ENCODE measurements at regions not wholly inside any gene's neighbourhood (a gene's known extent, or its start where the extent isn't known, plus 50 kb on each side); places are given as distances from the start of the nearest gene placed in this dataset.

- no peak overlapping the region for H3K4me3 ChIP-seq (ENCODE audit: low read length)
- intact Hi-C loops (cut with DNase I): no loop called here
- H3K9me3 ChIP-seq (ENCODE audit: control insufficient read depth, low read length): no peaks in the 10 kb centered on the region
- no peak overlapping the region for H3K27ac ChIP-seq (ENCODE audit: low read length)
- no peak for ATAC-seq
- H3K4me1 ChIP-seq (ENCODE audit: control insufficient read depth, insufficient read depth, low read length): no peaks in the 10 kb centered on the region
- H3K27me3 ChIP-seq (ENCODE audit: control insufficient read depth, insufficient read depth): no peaks in the 10 kb centered on the region
- DNase-seq: no peak
- WGBS: 57% methylated on average over 1 of the region's 1 CpG
Observed at GRCh38 chr3:76820481-76820880, 219.4 kb upstream of the ROBO2 start.

- intact Hi-C loops (cut with DNase I): no loop called here
- WGBS: 77% methylated on average over 6 of the region's 6 CpGs
Observed at GRCh38 chr3:76824658-76825240, 215.2 kb upstream of the ROBO2 start.

GRCh38 chr3:76826861-76827260 is 213.0 kb upstream of the ROBO2 start:
- WGBS: 46% methylated on average over 5 of the region's 5 CpGs
- no peaks in the 10 kb centered on the region for H3K9me3 ChIP-seq (ENCODE audit: control insufficient read depth, low read length)

More at GRCh38 chr3:76824658-76825240, 215.2 kb upstream of the ROBO2 start:
- DNase-seq (no peak), ATAC-seq (no peak)
- H3K4me1 ChIP-seq (ENCODE audit: control insufficient read depth, insufficient read depth, low read length): no peaks in the 10 kb centered on the region
- no peak overlapping the region for H3K4me3 ChIP-seq (ENCODE audit: low read length)
- no peaks in the 10 kb centered on the region for H3K9me3 ChIP-seq (ENCODE audit: control insufficient read depth, low read length)
- no peak overlapping the region for H3K27ac ChIP-seq (ENCODE audit: low read length)
- no peaks in the 10 kb centered on the region for H3K27me3 ChIP-seq (ENCODE audit: control insufficient read depth, insufficient read depth)

DNA sequence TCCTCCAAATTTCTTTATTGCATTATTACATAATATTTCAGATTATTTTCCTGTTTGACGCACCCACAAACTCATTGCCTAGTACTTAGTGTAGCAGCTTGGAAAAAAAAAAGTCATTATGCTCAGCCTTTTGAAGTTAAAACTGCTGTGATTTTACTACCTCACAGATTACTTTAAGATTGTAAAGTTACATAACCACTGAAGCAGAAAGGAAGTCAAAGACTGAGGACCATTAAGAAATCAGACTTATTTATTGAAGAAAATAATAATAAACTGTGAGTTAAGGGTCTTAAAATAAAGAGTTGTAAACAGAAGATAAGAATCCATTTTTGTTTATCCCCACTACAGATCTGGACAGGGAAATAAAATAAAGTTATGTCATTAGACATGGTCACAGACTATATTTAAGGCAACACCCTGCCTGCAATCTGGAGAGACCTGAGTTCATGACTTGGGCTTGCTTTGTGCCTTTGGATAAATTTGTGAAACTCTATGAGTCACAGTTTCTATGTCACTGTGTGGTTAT is 212.1 kb upstream of the ROBO2 start:
- Histone ChIP-seq H3K9me3 (ENCODE audit: control insufficient read depth, low read length) (no peaks in the 10 kb centered on the region), H3K4me1 (ENCODE audit: control insufficient read depth, insufficient read depth, low read length) (no peaks in the 10 kb centered on the region), H3K4me3 (ENCODE audit: low read length) (no peak overlapping the region), H3K27me3 (ENCODE audit: control insufficient read depth, insufficient read depth) (no peaks in the 10 kb centered on the region), H3K27ac (ENCODE audit: low read length) (no peak overlapping the region)
- intact Hi-C loops (cut with DNase I): no loop called here
- DNase-seq (no peak), ATAC-seq (no peak)
- WGBS: 72% methylated on average over 1 of the region's 1 CpG

More at GRCh38 chr3:76826861-76827260, 213.0 kb upstream of the ROBO2 start:
- DNase-seq (no peak), ATAC-seq (no peak)
- intact Hi-C loops (cut with DNase I): no loop called here
- Histone ChIP-seq H3K4me3 (ENCODE audit: low read length) (no peak overlapping the region), H3K27ac (ENCODE audit: low read length) (no peak overlapping the region), H3K27me3 (ENCODE audit: control insufficient read depth, insufficient read depth) (no peaks in the 10 kb centered on the region), H3K4me1 (ENCODE audit: control insufficient read depth, insufficient read depth, low read length) (no peaks in the 10 kb centered on the region)

- DNase-seq (no peak), ATAC-seq (no peak)
- intact Hi-C loops (cut with DNase I): no loop called here
- WGBS: 72% methylated on average over 3 of the region's 3 CpGs
- Histone ChIP-seq H3K9me3 (ENCODE audit: control insufficient read depth, low read length) (no peaks in the 10 kb centered on the region), H3K4me1 (ENCODE audit: control insufficient read depth, insufficient read depth, low read length) (no peaks in the 10 kb centered on the region), H3K27me3 (ENCODE audit: control insufficient read depth, insufficient read depth) (no peaks in the 10 kb centered on the region), H3K4me3 (ENCODE audit: low read length) (no peak overlapping the region), H3K27ac (ENCODE audit: low read length) (no peak overlapping the region)
Observed at GRCh38 chr3:76834657-76835056, 205.2 kb upstream of the ROBO2 start.

- 47% methylated on average over 4 of the region's 4 CpGs for WGBS
Observed at GRCh38 chr3:76841747-76842146, 198.2 kb upstream of the ROBO2 start.

DNA sequence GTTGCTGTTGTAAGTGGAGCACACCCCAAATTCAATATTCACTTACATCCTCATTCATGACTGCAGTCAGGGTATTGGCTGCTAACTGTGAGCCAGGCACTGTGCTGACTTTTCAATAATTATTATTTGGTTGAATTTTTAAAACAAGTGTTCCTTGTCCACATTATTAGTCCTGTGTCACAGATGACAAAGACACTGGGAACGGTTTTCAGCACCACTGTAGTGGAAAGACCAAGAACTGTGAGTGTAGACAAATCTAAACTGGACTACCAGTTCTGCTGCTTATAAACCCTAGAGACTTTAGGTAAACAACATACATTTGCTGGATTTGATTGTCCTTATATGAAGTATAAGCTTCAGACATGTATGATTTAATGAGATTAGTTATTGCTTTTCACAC is 197.7 kb upstream of the ROBO2 start:
- H3K9me3 ChIP-seq (ENCODE audit: control insufficient read depth, low read length): no peaks in the 10 kb centered on the region
- DNase-seq (no peak), ATAC-seq (no peak)
- intact Hi-C loops (cut with DNase I): no loop called here
- 55% methylated on average over 1 of the region's 1 CpG for WGBS
- H3K4me1 ChIP-seq (ENCODE audit: control insufficient read depth, insufficient read depth, low read length): no peaks in the 10 kb centered on the region
- no peak overlapping the region for H3K4me3 ChIP-seq (ENCODE audit: low read length)
- H3K27ac ChIP-seq (ENCODE audit: low read length): no peak overlapping the region
- H3K27me3 ChIP-seq (ENCODE audit: control insufficient read depth, insufficient read depth): no peaks in the 10 kb centered on the region

More at GRCh38 chr3:76841747-76842146, 198.2 kb upstream of the ROBO2 start:
- intact Hi-C loops (cut with DNase I): no loop called here
- H3K27me3 ChIP-seq (ENCODE audit: control insufficient read depth, insufficient read depth): no peaks in the 10 kb centered on the region
- H3K27ac ChIP-seq (ENCODE audit: low read length): no peak overlapping the region
- no peaks in the 10 kb centered on the region for H3K4me1 ChIP-seq (ENCODE audit: control insufficient read depth, insufficient read depth, low read length)
- H3K4me3 ChIP-seq (ENCODE audit: low read length): no peak overlapping the region
- no peak for DNase-seq
- H3K9me3 ChIP-seq (ENCODE audit: control insufficient read depth, low read length): no peaks in the 10 kb centered on the region
- no peak for ATAC-seq

DNA sequence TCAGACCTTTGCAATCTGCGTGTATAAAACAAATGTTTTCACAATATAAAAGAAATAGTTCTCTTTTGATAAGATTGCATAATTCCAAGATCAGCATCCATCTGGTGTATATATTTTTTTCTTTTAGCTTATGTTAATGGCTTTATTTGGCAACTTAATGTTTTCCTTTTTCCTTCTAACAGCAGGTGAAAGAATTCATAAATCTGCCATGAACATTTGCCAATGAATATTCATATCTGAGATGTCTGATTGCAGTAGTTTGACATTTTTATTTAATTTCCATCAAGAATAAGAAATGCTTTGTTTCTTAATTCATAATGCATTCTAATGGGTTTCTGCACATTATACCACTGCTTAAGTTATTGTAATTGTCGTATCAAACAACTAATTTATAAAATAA is 184.4 kb upstream of the ROBO2 start:
- 86% methylated on average over 2 of the region's 2 CpGs for WGBS
- Histone ChIP-seq H3K4me1 (ENCODE audit: control insufficient read depth, insufficient read depth, low read length) (no peaks in the 10 kb centered on the region), H3K9me3 (ENCODE audit: control insufficient read depth, low read length) (no peaks in the 10 kb centered on the region), H3K27me3 (ENCODE audit: control insufficient read depth, insufficient read depth) (no peaks in the 10 kb centered on the region), H3K27ac (ENCODE audit: low read length) (no peak overlapping the region), H3K4me3 (ENCODE audit: low read length) (no peak overlapping the region)
- DNase-seq (no peak), ATAC-seq (no peak)
- intact Hi-C loops (cut with DNase I): no loop called here

DNA sequence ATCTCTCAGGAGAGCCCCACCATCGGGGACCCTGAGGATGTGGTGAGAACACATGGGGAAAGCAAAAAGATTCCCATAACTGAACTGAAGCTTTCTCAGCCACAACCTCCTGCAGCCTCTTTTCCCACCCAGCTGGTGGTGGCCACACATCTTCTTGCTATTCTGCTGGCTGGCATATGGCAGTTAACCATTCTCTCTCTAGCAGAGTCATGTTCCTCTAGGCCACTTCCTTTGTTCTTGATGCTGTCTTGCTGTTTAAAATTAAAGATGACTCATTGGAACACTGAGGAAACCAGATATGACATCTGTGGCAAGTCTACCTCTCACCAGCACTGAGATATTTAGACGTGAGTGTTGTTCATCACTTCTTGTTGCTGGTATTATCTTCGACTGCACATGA is 180.3 kb upstream of the ROBO2 start:
- 62% methylated on average over 3 of the region's 3 CpGs for WGBS
- Histone ChIP-seq H3K9me3 (ENCODE audit: control insufficient read depth, low read length) (no peaks in the 10 kb centered on the region), H3K4me3 (ENCODE audit: low read length) (no peak overlapping the region), H3K4me1 (ENCODE audit: control insufficient read depth, insufficient read depth, low read length) (no peaks in the 10 kb centered on the region), H3K27ac (ENCODE audit: low read length) (no peak overlapping the region), H3K27me3 (ENCODE audit: control insufficient read depth, insufficient read depth) (no peaks in the 10 kb centered on the region)
- no peak for ATAC-seq
- intact Hi-C loops (cut with DNase I): no loop called here
- no peak for DNase-seq

DNA sequence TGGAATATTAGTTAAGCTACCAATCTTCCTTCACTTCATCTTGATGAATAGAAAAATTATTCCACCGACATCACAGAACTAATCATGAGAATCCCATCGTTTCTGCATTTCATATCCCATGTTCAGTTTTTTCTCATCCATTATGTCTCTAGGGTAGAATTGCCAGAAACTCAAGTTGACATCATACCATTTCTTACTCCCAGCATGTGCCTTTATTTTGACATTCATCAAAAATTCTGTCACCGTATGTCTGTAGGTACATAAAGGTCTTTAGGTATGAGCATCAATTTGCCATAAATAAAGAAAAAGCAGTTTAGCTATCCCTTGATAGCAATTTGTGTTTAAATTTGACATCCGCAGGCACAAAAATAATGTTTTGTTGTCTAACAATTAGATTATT is 175.5 kb upstream of the ROBO2 start:
- H3K9me3 ChIP-seq (ENCODE audit: control insufficient read depth, low read length): no peaks in the 10 kb centered on the region
- H3K4me3 ChIP-seq (ENCODE audit: low read length): no peak overlapping the region
- intact Hi-C loops (cut with DNase I): no loop called here
- H3K27ac ChIP-seq (ENCODE audit: low read length): no peak overlapping the region
- no peaks in the 10 kb centered on the region for H3K4me1 ChIP-seq (ENCODE audit: control insufficient read depth, insufficient read depth, low read length)
- ATAC-seq (no peak), DNase-seq (no peak)
- WGBS: 84% methylated on average over 4 of the region's 4 CpGs
- H3K27me3 ChIP-seq (ENCODE audit: control insufficient read depth, insufficient read depth): no peaks in the 10 kb centered on the region

DNA sequence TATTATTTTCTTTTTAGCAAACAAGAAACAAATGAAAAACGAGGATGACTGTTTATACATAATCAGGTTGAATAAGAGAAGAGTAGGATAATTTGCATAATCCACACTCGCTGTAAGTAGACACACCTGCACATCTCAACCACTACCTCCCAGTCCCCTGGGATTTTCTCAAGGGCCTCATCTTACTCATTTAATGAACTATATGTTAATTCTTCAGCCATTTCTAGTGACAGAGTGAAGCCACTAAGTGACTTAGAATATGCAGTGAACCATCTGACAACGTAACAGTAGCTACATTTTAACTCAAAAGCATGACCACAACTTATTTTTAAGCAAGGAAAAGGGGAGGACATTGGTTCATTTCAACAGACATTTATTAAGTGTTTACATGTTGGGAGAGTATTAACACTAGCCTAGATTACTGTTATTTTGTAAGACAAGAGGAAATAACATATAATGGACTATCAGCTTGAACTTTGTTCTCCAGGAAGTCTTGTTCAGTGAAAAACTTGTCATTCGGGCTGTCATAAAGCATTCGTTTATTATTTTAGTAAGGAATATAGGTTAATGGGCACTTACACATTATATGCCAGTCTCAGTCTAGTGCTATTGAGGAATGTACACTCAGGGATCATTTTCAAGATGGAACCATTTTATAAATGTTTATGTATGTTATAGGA is 173.0 kb upstream of the ROBO2 start:
- DNase-seq (no peak), ATAC-seq (no peak)
- no peak overlapping the region for H3K4me3 ChIP-seq (ENCODE audit: low read length)
- intact Hi-C loops (cut with DNase I): no loop called here
- no peak overlapping the region for H3K27ac ChIP-seq (ENCODE audit: low read length)
- no peaks in the 10 kb centered on the region for H3K27me3 ChIP-seq (ENCODE audit: control insufficient read depth, insufficient read depth)
- WGBS: 69% methylated on average over 5 of the region's 5 CpGs
- H3K9me3 ChIP-seq (ENCODE audit: control insufficient read depth, low read length): no peaks in the 10 kb centered on the region
- no peaks in the 10 kb centered on the region for H3K4me1 ChIP-seq (ENCODE audit: control insufficient read depth, insufficient read depth, low read length)
